SK-N-SH (cell line): ENCODE measurements at regions not wholly inside any gene's neighbourhood (a gene's known extent, or its start where the extent isn't known, plus 50 kb on each side); places are given as distances from the start of the nearest gene placed in this dataset.

Experiments
- CTCF ChIA-PET: fragments of 300-600, 350-600 bp; formaldehyde crosslinking; extraction: SDS; loops from one replicate; lab custom pipeline; 2021; lab: Yijun Ruan, JAX
- POLR2A ChIA-PET: fragments of 350-600 bp; sonication (Branson Sonifier 250); formaldehyde crosslinking; extraction: SDS; loops from one replicate; lab custom pipeline; 2020; ENCODE audit warnings: antibody characterized with exemption, inconsistent platforms; lab: Yijun Ruan, JAX
- DNase-seq: peaks from one replicate; pipeline ENCODE4 v3.0.0; 2012
- H2AFZ ChIP-seq: fragments of 200-600 bp; sonication (generic); 2 replicates; pipeline ENCODE4 v1.8.1; 2016; ENCODE audit warnings: antibody characterized with exemption, mild to moderate bottlenecking, low read depth
- H3F3A ChIP-seq: fragments of 200-600 bp; sonication (generic); replicated peaks from 2 replicates; pipeline ENCODE3; 2016; ENCODE audit warnings: antibody characterized with exemption, mild to moderate bottlenecking; ENCODE audit not compliant: insufficient read depth
- H3K27ac ChIP-seq, 2 experiments: fragments of 200-500 bp in 1 of 2; fragments of 200-600 bp in 1 of 2; sonication (Bioruptor generic) in 1 of 2; sonication (generic), shearing (Covaris generic) in 1 of 2; 2 replicates each; pipeline versions ENCODE4 v1.5.1 to v1.6.1; 2014 to 2016; ENCODE audit warnings: low read depth in 2 of 2, inconsistent platforms in 1 of 2, low read length in 1 of 2, mild to moderate bottlenecking in 1 of 2, mixed read lengths in 1 of 2
- H3K27me3 ChIP-seq: fragments of 200-600 bp; sonication (generic), shearing (Covaris generic); 2 replicates; pipeline ENCODE4 v1.6.1; 2016; ENCODE audit warnings: mixed run types; ENCODE audit not compliant: insufficient read depth
- H3K36me3 ChIP-seq, 2 experiments: fragments of 200-500 bp in 1 of 2; fragments of 200-600 bp in 1 of 2; sonication (Bioruptor generic) in 1 of 2; sonication (generic) in 1 of 2; replicated peaks in 1 of 2; 2 replicates each; pipeline versions ENCODE3 to v1.5.1; 2014 to 2016; ENCODE audit warnings: low read length in 1 of 2, mild to moderate bottlenecking in 1 of 2; ENCODE audit not compliant: insufficient read depth in 2 of 2, control insufficient read depth in 1 of 2
- H3K4me1 ChIP-seq, 2 experiments: fragments of 200-500 bp in 1 of 2; fragments of 200-600 bp in 1 of 2; sonication (Bioruptor generic) in 1 of 2; sonication (generic), shearing (Covaris generic) in 1 of 2; 2 replicates each; pipeline versions ENCODE4 v1.5.1 to v1.6.1; 2014 to 2016; ENCODE audit warnings: low read depth in 1 of 2, low read length in 1 of 2, mixed run types in 1 of 2; ENCODE audit not compliant: insufficient read depth in 2 of 2, control insufficient read depth in 1 of 2
- H3K4me2 ChIP-seq: fragments of 200-600 bp; sonication (generic), shearing (Covaris generic); 2 replicates; pipeline ENCODE4 v1.6.1; 2017; ENCODE audit warnings: mixed run types
- H3K4me3 ChIP-seq, 2 experiments: fragments of 200-500 bp in 1 of 2; fragments of 200-600 bp in 1 of 2; sonication (Bioruptor generic) in 1 of 2; sonication (generic), shearing (Covaris generic) in 1 of 2; 2 replicates each; pipeline versions ENCODE4 v1.5.1 to v1.8.1; 2014 to 2016; ENCODE audit warnings: low read depth in 2 of 2, inconsistent platforms in 1 of 2, low read length in 1 of 2, mild to moderate bottlenecking in 1 of 2, mixed read lengths in 1 of 2, moderate library complexity in 1 of 2
- H3K79me2 ChIP-seq: fragments of 200-600 bp; sonication (generic); 2 replicates; pipeline ENCODE4 v1.8.1; 2017; ENCODE audit warnings: mild to moderate bottlenecking; ENCODE audit not compliant: insufficient read depth
- H3K9ac ChIP-seq: fragments of 200-600 bp; sonication (generic); 2 replicates; pipeline ENCODE4 v1.6.1; 2017; ENCODE audit warnings: mixed run types
- H3K9me2 ChIP-seq: fragments of 200-600 bp; sonication (generic); 2 replicates; pipeline ENCODE4 v1.6.1; 2017; ENCODE audit warnings: mixed run types
- H3K9me3 ChIP-seq: fragments of 200-600 bp; sonication (generic); 2 replicates; pipeline ENCODE4 v1.6.1; 2017; ENCODE audit warnings: mixed run types, mild to moderate bottlenecking, moderate library complexity
- H4K20me1 ChIP-seq: fragments of 200-600 bp; sonication (generic); 2 replicates; pipeline ENCODE4 v1.6.1; 2017; ENCODE audit warnings: mild to moderate bottlenecking, mixed run types; ENCODE audit not compliant: insufficient read depth
- CTCF ChIP-seq: fragments of 200-600 bp; sonication (generic); IDR thresholded peaks from 2 replicates; pipeline ENCODE4 v1.6.1; 2017; ENCODE audit warnings: antibody characterized with exemption, mild to moderate bottlenecking, moderate library complexity
- EP300 ChIP-seq, 2 experiments: IDR thresholded peaks; 2 replicates each; pipeline versions ENCODE4 v1.4.0 to v1.6.1; 2012; ENCODE audit warnings: borderline replicate concordance in 1 of 2, low read depth in 1 of 2, low read length in 1 of 2
- EZH2phosphoT487 ChIP-seq: fragments of 200-600 bp; sonication (generic); IDR thresholded peaks from 2 replicates; pipeline ENCODE4 v1.6.1; 2017; ENCODE audit warnings: low read depth, mixed run types, mild to moderate bottlenecking, antibody characterized with exemption, moderate library complexity, borderline replicate concordance
- FOXJ3 ChIP-seq: sonication (generic); formaldehyde crosslinking; IDR thresholded peaks from 2 replicates; pipeline ENCODE4 v1.5.1; 2020; ENCODE audit warnings: mild to moderate bottlenecking, missing genetic modification reagents
- JUND ChIP-seq: IDR thresholded peaks from 2 replicates; pipeline ENCODE4 v1.4.0; 2012
- MXI1 ChIP-seq: IDR thresholded peaks from 2 replicates; pipeline ENCODE4 v1.6.1; 2012; ENCODE audit warnings: mild to moderate bottlenecking, low read depth, low read length, improper control_type of control experiment
- POLR2AphosphoS5 ChIP-seq: IDR thresholded peaks from 2 replicates; pipeline ENCODE4 v1.6.1; 2012; ENCODE audit warnings: low read depth, low read length
- RAD21 ChIP-seq: IDR thresholded peaks from 2 replicates; pipeline ENCODE4 v1.6.1; 2012; ENCODE audit warnings: mild to moderate bottlenecking, low read length
- RCOR1 ChIP-seq: fragments of 150-350 bp; IDR thresholded peaks from 2 replicates; pipeline ENCODE4 v1.6.1; 2017; ENCODE audit warnings: antibody characterized with exemption, low read length
- RFX5 ChIP-seq: IDR thresholded peaks from 2 replicates; pipeline ENCODE4 v1.6.1; 2012; ENCODE audit warnings: mild to moderate bottlenecking, improper control_type of control experiment, low read length
- RXRA ChIP-seq: IDR thresholded peaks from 2 replicates; pipeline ENCODE4 v1.4.0; 2012; ENCODE audit warnings: low read depth, mild to moderate bottlenecking, borderline replicate concordance
- TEAD4 ChIP-seq: IDR thresholded peaks from 2 replicates; pipeline ENCODE4 v1.4.0; 2012; ENCODE audit warnings: mild to moderate bottlenecking, borderline replicate concordance; ENCODE audit not compliant: insufficient read depth
- USF1 ChIP-seq: IDR thresholded peaks from 2 replicates; pipeline ENCODE4 v1.4.0; 2012; ENCODE audit warnings: low read depth, borderline replicate concordance
- ZBTB33 ChIP-seq: IDR thresholded peaks from 2 replicates; pipeline ENCODE4 v1.4.0; 2012; ENCODE audit warnings: low read depth, borderline replicate concordance
- whole genome bisulfite sequencing: methylation state at CpG from one replicate; pipeline ENCODE4 v1.1.6; 2017; ENCODE audit warnings: low lambda C conversion rate; 5-methylcytosine and 5-hydroxymethylcytosine counted together

- Histone ChIP-seq H3K79me2 (no peaks in the 10 kb centered on the region), H3K9ac (no peak overlapping the region), H3K9me2 (no peaks in the 10 kb centered on the region; the same call in 1 of the 2 replicates), H2AFZ (no peak overlapping the region), H3K4me2 (no peak overlapping the region), H4K20me1 (no peaks in the 10 kb centered on the region), H3K4me3 (no peak overlapping the region), H3K27me3 (no peaks in the 10 kb centered on the region), H3K4me1 (no peaks in the 10 kb centered on the region), H3K9me3 (no peaks in the 10 kb centered on the region), H3F3A (no peaks in the 10 kb centered on the region), H3K27ac (no peak overlapping the region), H3K36me3 (no peaks in the 10 kb centered on the region)
- CTCF ChIA-PET = no interaction called here
- no peak for DNase-seq
- WGBS = 2% methylated on average over 2 of the region's 2 CpGs
- POLR2A ChIA-PET = no interaction called here
- TF ChIP-seq MXI1 (no peak), EP300 (IDR thresholded peaks at IDR 0.05; ENCODE audit: borderline replicate concordance in 1 of 2, low read depth in 1 of 2, low read length in 1 of 2) (no peak), FOXJ3 (CRISPR knock-in tag) (no peak), EZH2phosphoT487 (no peak), USF1 (no peak), RCOR1 (no peak), RXRA (no peak)
Measured at GRCh38 chr14:85090681-85091080, 439.3 kb upstream of the FLRT2 start.

- POLR2A ChIA-PET = no interaction called here
- Histone ChIP-seq H3K4me3 (no peak overlapping the region), H3K27me3 (no peaks in the 10 kb centered on the region), H3K9ac (no peak overlapping the region), H4K20me1 (no peaks in the 10 kb centered on the region), H3K79me2 (no peaks in the 10 kb centered on the region), H2AFZ (no peak overlapping the region), H3K9me2 (no peaks in the 10 kb centered on the region), H3K36me3 (no peaks in the 10 kb centered on the region), H3K9me3 (no peaks in the 10 kb centered on the region), H3F3A (no peaks in the 10 kb centered on the region), H3K4me2 (no peak overlapping the region), H3K27ac (no peak overlapping the region), H3K4me1 (no peaks in the 10 kb centered on the region)
- WGBS = 31% methylated on average over 5 of the region's 5 CpGs
- no peak for DNase-seq
- no peak for TF ChIP-seq FOXJ3 (CRISPR knock-in tag)
- TF ChIP-seq POLR2AphosphoS5 = no peak
- no peak for TF ChIP-seq RAD21
- TF ChIP-seq EZH2phosphoT487 = no peak
- no peak for TF ChIP-seq CTCF
- no peak for TF ChIP-seq RFX5
- TF ChIP-seq JUND = no peak
- no peak for TF ChIP-seq RXRA
- no peak for TF ChIP-seq TEAD4
- no peak for TF ChIP-seq ZBTB33
- CTCF ChIA-PET = no interaction called here
Measured at GRCh38 chr14:85093631-85094330, 436.2 kb upstream of the FLRT2 start.
